ENCODE measurements at regions not wholly inside any gene's neighbourhood (a gene's known extent, or its start where the extent isn't known, plus 50 kb on each side); places are given as distances from the start of the nearest gene placed in this dataset.
"Not testable (repeated sequence)": the region's sequence is repeated elsewhere in the genome, so short reads cannot be mapped to it uniquely, and the experiment has no call there.

- no peak for ATAC-seq
Measured at GRCh38 chr7:63046612-63047011, 952.0 kb upstream of the ZNF722 start.

- ATAC-seq, result no peak
Measured at GRCh38 chr7:63047061-63047460, 951.6 kb upstream of the ZNF722 start.

- no peak for ATAC-seq
Measured at GRCh38 chr7:63047546-63047945, 951.1 kb upstream of the ZNF722 start.

- ATAC-seq, result no peak
Measured at GRCh38 chr7:63054191-63054661, 944.4 kb upstream of the ZNF722 start.

GRCh38 chr7:63057265-63057664 lies 941.4 kb upstream of the ZNF722 start:
- ATAC-seq, result no peak

- not testable (repeated sequence) for ATAC-seq
Measured at GRCh38 chr7:63060701-63061100, 937.9 kb upstream of the ZNF722 start.

- no peak for ATAC-seq
Measured at GRCh38 chr7:63065684-63066083, 933.0 kb upstream of the ZNF722 start.

- ATAC-seq, result not testable (repeated sequence)
Measured at GRCh38 chr7:63066235-63066634, 932.4 kb upstream of the ZNF722 start.

- ATAC-seq, result no peak
Measured at GRCh38 chr7:63067897-63068585, 930.6 kb upstream of the ZNF722 start.

- no peak for ATAC-seq
Measured at GRCh38 chr7:63070696-63071095, 928.0 kb upstream of the ZNF722 start.

GRCh38 chr7:63071396-63071795 lies 927.3 kb upstream of the ZNF722 start:
- ATAC-seq, result no peak

GRCh38 chr7:63071920-63072319 lies 926.7 kb upstream of the ZNF722 start:
- ATAC-seq, result no peak

GRCh38 chr7:63072806-63073205 lies 925.8 kb upstream of the ZNF722 start:
- ATAC-seq, result no peak

- no peak for ATAC-seq
Measured at GRCh38 chr7:63073286-63073685, 925.4 kb upstream of the ZNF722 start.

- ATAC-seq, result no peak
Measured at GRCh38 chr7:63073736-63074135, 924.9 kb upstream of the ZNF722 start.

- no peak for ATAC-seq
Measured at GRCh38 chr7:63077841-63078240, 920.8 kb upstream of the ZNF722 start.

- ATAC-seq, result no peak
Measured at GRCh38 chr7:63080406-63080805, 918.2 kb upstream of the ZNF722 start.

- no peak for ATAC-seq
Measured at GRCh38 chr7:63080831-63081230, 917.8 kb upstream of the ZNF722 start.

GRCh38 chr7:63087575-63088190 lies 911.0 kb upstream of the ZNF722 start:
- no peak for ATAC-seq

- no peak for ATAC-seq
Measured at GRCh38 chr7:63092951-63093350, 905.7 kb upstream of the ZNF722 start.

GRCh38 chr7:63093481-63093880 lies 905.2 kb upstream of the ZNF722 start:
- ATAC-seq, result no peak

GRCh38 chr7:63096141-63096540 lies 902.5 kb upstream of the ZNF722 start:
- ATAC-seq, result no peak

- no peak for ATAC-seq
Measured at GRCh38 chr7:63104666-63105065, 894.0 kb upstream of the ZNF722 start.

- no peak for ATAC-seq
Measured at GRCh38 chr7:63105978-63106377, 892.7 kb upstream of the ZNF722 start.
